Osteoblast (primary cell): ENCODE measurements at regions not wholly inside any gene's neighbourhood (a gene's known extent, or its start where the extent isn't known, plus 50 kb on each side); places are given as distances from the start of the nearest gene placed in this dataset.

Experiments
- DNase-seq: peaks from one replicate; pipeline ENCODE4 v3.0.0; 2011; ENCODE audit warnings: low spot score, mixed read lengths; ENCODE audit not compliant: insufficient read length; ENCODE audit errors: missing footprints
- H2AFZ ChIP-seq: 2 replicates; pipeline ENCODE4 v1.6.0; 2011; ENCODE audit warnings: mild to moderate bottlenecking, low read length
- H3K27ac ChIP-seq: 2 replicates; pipeline ENCODE4 v1.5.1; 2011; ENCODE audit warnings: mild to moderate bottlenecking, low read depth, low read length, moderate library complexity
- H3K27me3 ChIP-seq: 2 replicates; pipeline ENCODE4 v1.6.0; 2012; ENCODE audit warnings: mild to moderate bottlenecking, control low read depth, inconsistent platforms, low read length, moderate library complexity; ENCODE audit not compliant: insufficient read depth
- H3K36me3 ChIP-seq: 2 replicates; pipeline ENCODE4 v1.5.1; 2011; ENCODE audit warnings: mild to moderate bottlenecking, low read length, control low read depth, moderate library complexity; ENCODE audit not compliant: insufficient read depth
- H3K4me1 ChIP-seq: 2 replicates; pipeline ENCODE4 v1.5.1; 2011; ENCODE audit warnings: mild to moderate bottlenecking, low read length, control low read depth, moderate library complexity; ENCODE audit not compliant: insufficient read depth
- H3K4me2 ChIP-seq: 2 replicates; pipeline ENCODE4 v1.6.0; 2011; ENCODE audit warnings: mild to moderate bottlenecking, low read length; ENCODE audit not compliant: insufficient read depth
- H3K4me3 ChIP-seq: fragments of 200-600 bp; sonication (generic); 3 replicates; pipeline ENCODE4 v1.5.1; 2012; ENCODE audit warnings: mild to moderate bottlenecking, low read length, inconsistent platforms; ENCODE audit not compliant: insufficient read depth
- H3K79me2 ChIP-seq: 2 replicates; pipeline ENCODE4 v1.6.0; 2012; ENCODE audit warnings: mild to moderate bottlenecking, low read length, control low read depth, inconsistent platforms; ENCODE audit not compliant: insufficient read depth
- H3K9me3 ChIP-seq: 2 replicates; pipeline ENCODE4 v1.5.1; 2011; ENCODE audit warnings: low read depth, low read length, control low read depth
- H4K20me1 ChIP-seq: 2 replicates; pipeline ENCODE4 v1.6.0; 2012; ENCODE audit warnings: mild to moderate bottlenecking, low read length, control low read depth; ENCODE audit not compliant: insufficient read depth
- TF ChIP-seq, protein P1 (sequence below): IDR thresholded peaks from 2 replicates; pipeline ENCODE4 v1.5.1; 2011; ENCODE audit warnings: mild to moderate bottlenecking, low read depth, low read length, moderate library complexity; ENCODE audit errors: extremely low read depth

GRCh38 chr4:151894246-151894645, 133.4 kb upstream of the GATB start:
- no peak overlapping the region for H3K4me3 ChIP-seq
- H3K36me3 ChIP-seq: no peaks in the 10 kb centered on the region
- no peak for DNase-seq
- TF ChIP-seq, protein P1, sequence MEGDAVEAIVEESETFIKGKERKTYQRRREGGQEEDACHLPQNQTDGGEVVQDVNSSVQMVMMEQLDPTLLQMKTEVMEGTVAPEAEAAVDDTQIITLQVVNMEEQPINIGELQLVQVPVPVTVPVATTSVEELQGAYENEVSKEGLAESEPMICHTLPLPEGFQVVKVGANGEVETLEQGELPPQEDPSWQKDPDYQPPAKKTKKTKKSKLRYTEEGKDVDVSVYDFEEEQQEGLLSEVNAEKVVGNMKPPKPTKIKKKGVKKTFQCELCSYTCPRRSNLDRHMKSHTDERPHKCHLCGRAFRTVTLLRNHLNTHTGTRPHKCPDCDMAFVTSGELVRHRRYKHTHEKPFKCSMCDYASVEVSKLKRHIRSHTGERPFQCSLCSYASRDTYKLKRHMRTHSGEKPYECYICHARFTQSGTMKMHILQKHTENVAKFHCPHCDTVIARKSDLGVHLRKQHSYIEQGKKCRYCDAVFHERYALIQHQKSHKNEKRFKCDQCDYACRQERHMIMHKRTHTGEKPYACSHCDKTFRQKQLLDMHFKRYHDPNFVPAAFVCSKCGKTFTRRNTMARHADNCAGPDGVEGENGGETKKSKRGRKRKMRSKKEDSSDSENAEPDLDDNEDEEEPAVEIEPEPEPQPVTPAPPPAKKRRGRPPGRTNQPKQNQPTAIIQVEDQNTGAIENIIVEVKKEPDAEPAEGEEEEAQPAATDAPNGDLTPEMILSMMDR: no peak
- no peaks in the 10 kb centered on the region for H3K27me3 ChIP-seq
- no peaks in the 10 kb centered on the region for H4K20me1 ChIP-seq
- H3K9me3 ChIP-seq: no peaks in the 10 kb centered on the region
- no peak overlapping the region for H2AFZ ChIP-seq
- H3K4me2 ChIP-seq: no peak overlapping the region
- no peaks in the 10 kb centered on the region for H3K79me2 ChIP-seq
- no peaks in the 10 kb centered on the region for H3K4me1 ChIP-seq
- H3K27ac ChIP-seq: no peak overlapping the region

DNA sequence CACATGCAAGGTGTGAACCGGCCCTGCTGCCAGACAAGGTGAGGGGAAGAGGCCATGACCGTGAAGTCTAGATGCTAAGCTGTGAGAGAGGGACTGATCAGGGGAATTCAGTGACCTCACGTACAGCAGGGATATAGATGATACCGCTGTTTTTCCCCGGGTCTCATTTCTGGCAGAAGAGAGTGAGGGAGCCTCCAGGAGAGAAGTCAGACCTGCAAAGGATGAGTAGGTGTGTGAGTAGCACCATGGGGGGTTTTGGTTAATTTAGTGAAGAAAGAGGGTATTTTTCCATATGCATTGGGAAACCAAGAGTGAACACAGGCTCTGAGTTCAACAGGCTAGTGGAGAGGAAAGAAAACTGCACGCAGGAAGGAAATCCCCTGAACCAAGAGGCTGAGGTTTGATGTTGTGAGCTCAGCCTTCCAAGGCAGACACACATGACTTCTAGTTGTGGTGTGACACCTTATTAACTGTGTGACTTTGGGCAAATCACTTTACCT, 127.6 kb upstream of the GATB start:
- Histone ChIP-seq H3K27me3 (peaks cover 5% of the 10 kb centered on the region), H2AFZ (no peak overlapping the region), H3K4me2 (no peak overlapping the region), H3K9me3 (no peaks in the 10 kb centered on the region), H3K36me3 (no peaks in the 10 kb centered on the region), H4K20me1 (no peaks in the 10 kb centered on the region), H3K4me3 (no peak overlapping the region), H3K27ac (no peak overlapping the region), H3K79me2 (no peaks in the 10 kb centered on the region), H3K4me1 (no peaks in the 10 kb centered on the region)
- TF ChIP-seq, protein P1: no peak
- DNase-seq: no peak

DNA sequence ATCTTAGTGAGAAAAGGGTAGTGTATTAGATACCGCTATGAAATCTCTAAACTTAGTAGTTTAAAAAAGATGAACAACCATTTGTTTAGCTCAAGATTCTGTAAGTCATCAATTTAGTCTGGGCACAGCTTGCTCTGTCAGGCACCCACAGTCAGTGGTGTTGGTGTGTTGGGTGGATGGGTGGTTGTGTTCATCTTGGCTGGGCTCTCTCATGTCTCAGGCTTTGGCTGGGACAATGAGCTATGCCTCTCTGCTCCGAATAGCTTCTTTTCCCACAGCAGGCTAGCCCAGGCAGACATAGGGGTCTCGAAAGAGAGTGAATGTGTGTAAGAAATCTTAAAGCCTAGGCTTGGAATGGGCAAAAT, 127.0 kb upstream of the GATB start:
- no peak overlapping the region for H3K27ac ChIP-seq
- DNase-seq: no peak
- TF ChIP-seq, protein P1: no peak
- no peaks in the 10 kb centered on the region for H3K4me1 ChIP-seq
- peaks cover 5% of the 10 kb centered on the region for H3K27me3 ChIP-seq
- H3K9me3 ChIP-seq: no peaks in the 10 kb centered on the region
- H4K20me1 ChIP-seq: no peaks in the 10 kb centered on the region
- H3K4me2 ChIP-seq: no peak overlapping the region
- H3K79me2 ChIP-seq: no peaks in the 10 kb centered on the region
- H3K4me3 ChIP-seq: no peak overlapping the region
- no peaks in the 10 kb centered on the region for H3K36me3 ChIP-seq
- no peak overlapping the region for H2AFZ ChIP-seq

DNA sequence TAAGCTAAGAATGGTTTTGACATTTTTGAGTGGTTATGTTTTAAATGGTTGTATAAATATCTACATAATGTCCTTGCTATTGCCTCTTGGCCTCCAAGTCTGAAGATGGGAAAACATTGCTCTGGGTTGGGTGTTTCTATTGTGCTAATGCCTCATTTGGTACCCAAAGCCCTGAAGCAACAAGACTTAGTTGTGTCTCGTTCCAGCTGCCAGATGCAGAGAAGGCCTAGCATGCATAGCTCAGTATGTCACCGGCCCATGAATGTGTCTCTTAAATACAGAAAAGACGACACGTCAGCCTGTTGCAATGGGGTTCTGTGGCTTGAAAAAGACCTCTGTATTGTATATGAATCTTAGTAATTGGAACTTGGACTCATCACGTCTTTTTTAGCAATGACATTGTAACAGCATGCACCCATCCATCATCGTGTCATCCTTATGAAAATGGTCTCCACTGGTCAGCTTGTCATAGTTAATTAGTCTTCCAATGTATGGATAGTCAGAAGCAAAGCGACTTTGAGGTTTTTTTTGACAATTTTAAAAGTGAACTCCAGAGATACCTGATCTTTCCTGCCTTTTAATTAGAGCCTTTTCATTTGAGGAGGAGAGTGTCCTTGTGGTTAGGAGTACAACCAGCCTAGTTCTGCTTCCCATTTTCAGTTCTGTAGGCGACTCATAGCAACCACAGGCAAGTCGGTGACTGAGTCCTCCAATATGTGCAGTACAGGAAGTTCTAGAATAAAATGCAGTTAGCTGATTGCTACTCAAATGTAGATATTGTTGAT, 126.4 kb upstream of the GATB start:
- TF ChIP-seq, protein P1: no peak
- peaks cover 5% of the 10 kb centered on the region for H3K27me3 ChIP-seq
- no peak overlapping the region for H3K4me2 ChIP-seq
- no peak for DNase-seq
- no peaks in the 10 kb centered on the region for H3K79me2 ChIP-seq
- H3K9me3 ChIP-seq: no peaks in the 10 kb centered on the region
- H3K4me1 ChIP-seq: no peaks in the 10 kb centered on the region
- no peak overlapping the region for H2AFZ ChIP-seq
- no peaks in the 10 kb centered on the region for H4K20me1 ChIP-seq
- H3K27ac ChIP-seq: no peak overlapping the region
- no peaks in the 10 kb centered on the region for H3K36me3 ChIP-seq
- H3K4me3 ChIP-seq: no peak overlapping the region
